ENCODE measurements at regions not wholly inside any gene's neighbourhood (a gene's known extent, or its start where the extent isn't known, plus 50 kb on each side); places are given as distances from the start of the nearest gene placed in this dataset.

DNA sequence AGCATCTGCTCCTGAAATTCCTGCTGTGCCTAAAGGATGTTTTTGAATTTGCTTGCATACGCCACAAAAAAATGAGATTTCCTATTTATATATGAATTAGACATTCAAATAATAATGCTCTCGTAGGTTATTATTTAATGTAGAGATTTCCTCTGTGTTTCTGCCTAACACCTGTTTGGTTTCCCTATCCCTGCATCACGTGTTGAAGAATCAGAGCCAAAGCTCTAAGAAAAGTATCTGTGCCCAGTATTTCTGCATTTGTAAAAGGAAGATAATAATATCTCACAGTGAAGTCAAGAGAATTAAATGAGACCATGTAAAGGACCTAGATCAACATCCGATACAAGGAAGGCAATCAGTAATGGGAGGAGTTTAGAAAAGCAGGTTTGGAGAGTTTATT, 179.5 kb downstream of the HNRNPD start:
- H3K36me3 ChIP-seq (ENCODE audit: insufficient read depth, low read length), result no peaks in the 10 kb centered on the region
- H3K9me3 ChIP-seq (ENCODE audit: low read length), result no peaks in the 10 kb centered on the region
- H3K27me3 ChIP-seq (ENCODE audit: insufficient read depth, low read depth, low read length), result no peaks in the 10 kb centered on the region
- no peaks in the 10 kb centered on the region for H3F3A ChIP-seq (ENCODE audit: insufficient read depth, low read length, poor library complexity, severe bottlenecking)
- H3K4me2 ChIP-seq (ENCODE audit: low read length), result no peak overlapping the region
- no peaks in the 10 kb centered on the region for H3K9me2 ChIP-seq (ENCODE audit: insufficient read depth, low read length)
- no peak overlapping the region for H3K9ac ChIP-seq (ENCODE audit: low read length)
- H3K4me3 ChIP-seq (ENCODE audit: low read length), result no peak overlapping the region
- no peaks in the 10 kb centered on the region for H3K79me2 ChIP-seq (replicated peaks; ENCODE audit: insufficient read depth, low read length)
- TF ChIP-seq, protein P1, sequence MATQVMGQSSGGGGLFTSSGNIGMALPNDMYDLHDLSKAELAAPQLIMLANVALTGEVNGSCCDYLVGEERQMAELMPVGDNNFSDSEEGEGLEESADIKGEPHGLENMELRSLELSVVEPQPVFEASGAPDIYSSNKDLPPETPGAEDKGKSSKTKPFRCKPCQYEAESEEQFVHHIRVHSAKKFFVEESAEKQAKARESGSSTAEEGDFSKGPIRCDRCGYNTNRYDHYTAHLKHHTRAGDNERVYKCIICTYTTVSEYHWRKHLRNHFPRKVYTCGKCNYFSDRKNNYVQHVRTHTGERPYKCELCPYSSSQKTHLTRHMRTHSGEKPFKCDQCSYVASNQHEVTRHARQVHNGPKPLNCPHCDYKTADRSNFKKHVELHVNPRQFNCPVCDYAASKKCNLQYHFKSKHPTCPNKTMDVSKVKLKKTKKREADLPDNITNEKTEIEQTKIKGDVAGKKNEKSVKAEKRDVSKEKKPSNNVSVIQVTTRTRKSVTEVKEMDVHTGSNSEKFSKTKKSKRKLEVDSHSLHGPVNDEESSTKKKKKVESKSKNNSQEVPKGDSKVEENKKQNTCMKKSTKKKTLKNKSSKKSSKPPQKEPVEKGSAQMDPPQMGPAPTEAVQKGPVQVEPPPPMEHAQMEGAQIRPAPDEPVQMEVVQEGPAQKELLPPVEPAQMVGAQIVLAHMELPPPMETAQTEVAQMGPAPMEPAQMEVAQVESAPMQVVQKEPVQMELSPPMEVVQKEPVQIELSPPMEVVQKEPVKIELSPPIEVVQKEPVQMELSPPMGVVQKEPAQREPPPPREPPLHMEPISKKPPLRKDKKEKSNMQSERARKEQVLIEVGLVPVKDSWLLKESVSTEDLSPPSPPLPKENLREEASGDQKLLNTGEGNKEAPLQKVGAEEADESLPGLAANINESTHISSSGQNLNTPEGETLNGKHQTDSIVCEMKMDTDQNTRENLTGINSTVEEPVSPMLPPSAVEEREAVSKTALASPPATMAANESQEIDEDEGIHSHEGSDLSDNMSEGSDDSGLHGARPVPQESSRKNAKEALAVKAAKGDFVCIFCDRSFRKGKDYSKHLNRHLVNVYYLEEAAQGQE (IDR thresholded peaks at IDR 0.05; ENCODE audit: borderline replicate concordance), result no peak
- TF ChIP-seq TAF1 (IDR thresholded peaks at IDR 0.05; ENCODE audit: low read depth), result no peak
- no peak for TF ChIP-seq EP300 (conservative IDR thresholded peaks at IDR 0.05; ENCODE audit: poor library complexity, severe bottlenecking)
- TF ChIP-seq POLR2AphosphoS5 (IDR thresholded peaks at IDR 0.05), result no peak
- no peak for TF ChIP-seq MXI1 (conservative IDR thresholded peaks at IDR 0.05; ENCODE audit: poor library complexity, severe bottlenecking)
- TF ChIP-seq RAD21 (conservative IDR thresholded peaks at IDR 0.05), result no peak
- TF ChIP-seq SMC3 (conservative IDR thresholded peaks at IDR 0.05; ENCODE audit: poor library complexity), result no peak
- no peak overlapping the region for H3K27ac ChIP-seq (ENCODE audit: low read length)
- no peaks in the 10 kb centered on the region for H4K20me1 ChIP-seq (ENCODE audit: insufficient read depth)
- no peak overlapping the region for H2AFZ ChIP-seq (ENCODE audit: low read depth, low read length)

DNA sequence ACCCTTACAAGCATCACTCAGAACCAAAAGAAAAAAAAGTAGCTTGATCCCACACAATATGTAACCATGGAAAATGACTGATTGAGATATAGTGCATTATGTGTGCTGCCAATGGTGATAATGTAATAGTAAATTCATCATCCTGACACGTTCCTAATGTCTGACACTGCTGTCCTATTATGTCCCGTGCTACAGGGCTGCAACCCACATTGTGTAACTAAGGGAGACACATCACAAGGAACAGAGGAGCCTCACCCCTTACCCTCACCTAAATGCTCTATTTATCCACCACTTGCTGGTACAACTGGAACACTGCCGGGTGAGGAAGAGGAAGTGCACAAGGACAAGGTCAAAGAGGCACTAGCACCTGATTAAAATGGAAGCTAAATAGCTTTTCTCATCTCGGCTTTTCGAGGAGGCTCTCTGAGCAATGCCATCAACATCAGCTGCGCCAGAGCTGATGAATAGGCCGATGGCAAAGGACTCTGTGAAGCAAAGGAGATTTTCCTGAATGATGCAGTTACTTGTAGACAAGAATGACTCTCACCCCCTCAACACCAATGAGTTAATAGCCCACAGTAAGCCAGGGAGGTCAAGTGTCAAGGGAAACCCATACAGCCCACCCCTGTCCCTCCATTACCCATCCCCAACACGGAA, 181.6 kb downstream of the HNRNPD start:
- Histone ChIP-seq H3K4me2 (ENCODE audit: low read length) (no peak overlapping the region), H2AFZ (ENCODE audit: low read depth, low read length) (no peak overlapping the region), H3K9me3 (ENCODE audit: low read length) (no peaks in the 10 kb centered on the region), H3K27me3 (ENCODE audit: insufficient read depth, low read depth, low read length) (no peaks in the 10 kb centered on the region), H3K9me2 (ENCODE audit: insufficient read depth, low read length) (no peaks in the 10 kb centered on the region), H3K4me3 (ENCODE audit: low read length) (no peak overlapping the region), H3K79me2 (replicated peaks; ENCODE audit: insufficient read depth, low read length) (no peaks in the 10 kb centered on the region), H3K36me3 (ENCODE audit: insufficient read depth, low read length) (no peaks in the 10 kb centered on the region), H3K9ac (ENCODE audit: low read length) (no peak overlapping the region), H3F3A (ENCODE audit: insufficient read depth, low read length, poor library complexity, severe bottlenecking) (no peaks in the 10 kb centered on the region), H3K27ac (ENCODE audit: low read length) (no peak overlapping the region), H4K20me1 (ENCODE audit: insufficient read depth) (no peaks in the 10 kb centered on the region)
- TF ChIP-seq, protein P1 (IDR thresholded peaks at IDR 0.05; ENCODE audit: borderline replicate concordance), result no peak
- TF ChIP-seq RAD21 (conservative IDR thresholded peaks at IDR 0.05) (no peak), EP300 (conservative IDR thresholded peaks at IDR 0.05; ENCODE audit: poor library complexity, severe bottlenecking) (no peak), POLR2AphosphoS5 (IDR thresholded peaks at IDR 0.05) (no peak), TAF1 (IDR thresholded peaks at IDR 0.05; ENCODE audit: low read depth) (no peak), EZH2 (IDR thresholded peaks at IDR 0.05; ENCODE audit: borderline replicate concordance, insufficient read depth, low read length, poor library complexity, severe bottlenecking) (no peak), MXI1 (conservative IDR thresholded peaks at IDR 0.05; ENCODE audit: poor library complexity, severe bottlenecking) (no peak), SMC3 (conservative IDR thresholded peaks at IDR 0.05; ENCODE audit: poor library complexity) (no peak)
- TF ChIP-seq, protein P2, sequence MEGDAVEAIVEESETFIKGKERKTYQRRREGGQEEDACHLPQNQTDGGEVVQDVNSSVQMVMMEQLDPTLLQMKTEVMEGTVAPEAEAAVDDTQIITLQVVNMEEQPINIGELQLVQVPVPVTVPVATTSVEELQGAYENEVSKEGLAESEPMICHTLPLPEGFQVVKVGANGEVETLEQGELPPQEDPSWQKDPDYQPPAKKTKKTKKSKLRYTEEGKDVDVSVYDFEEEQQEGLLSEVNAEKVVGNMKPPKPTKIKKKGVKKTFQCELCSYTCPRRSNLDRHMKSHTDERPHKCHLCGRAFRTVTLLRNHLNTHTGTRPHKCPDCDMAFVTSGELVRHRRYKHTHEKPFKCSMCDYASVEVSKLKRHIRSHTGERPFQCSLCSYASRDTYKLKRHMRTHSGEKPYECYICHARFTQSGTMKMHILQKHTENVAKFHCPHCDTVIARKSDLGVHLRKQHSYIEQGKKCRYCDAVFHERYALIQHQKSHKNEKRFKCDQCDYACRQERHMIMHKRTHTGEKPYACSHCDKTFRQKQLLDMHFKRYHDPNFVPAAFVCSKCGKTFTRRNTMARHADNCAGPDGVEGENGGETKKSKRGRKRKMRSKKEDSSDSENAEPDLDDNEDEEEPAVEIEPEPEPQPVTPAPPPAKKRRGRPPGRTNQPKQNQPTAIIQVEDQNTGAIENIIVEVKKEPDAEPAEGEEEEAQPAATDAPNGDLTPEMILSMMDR (IDR thresholded peaks at IDR 0.05; ENCODE audit: poor library complexity, severe bottlenecking), result no peak
